CD4-positive, alpha-beta T cell (primary cell): ENCODE measurements at regions not wholly inside any gene's neighbourhood (a gene's known extent, or its start where the extent isn't known, plus 50 kb on each side); places are given as distances from the start of the nearest gene placed in this dataset.

Experiments used
- ATAC-seq: fragments of 200-7000 bp; cut with Tn5 transposase; one replicate; pipeline ENCODE4 v1.10.0; 2022; ENCODE audit warnings: mild to moderate bottlenecking; ENCODE audit not compliant: poor library complexity
- CTCF ChIA-PET: fragments of 350-600 bp; sonication (Branson Sonifier 250); formaldehyde crosslinking; loops from one replicate; lab custom pipeline; 2021; ENCODE audit warnings: antibody characterized with exemption, inconsistent platforms; lab: Charles Lee
- POLR2A ChIA-PET: fragments of 350-600 bp; sonication (Branson Sonifier 250); formaldehyde crosslinking; loops from one replicate; lab custom pipeline; 2021; ENCODE audit warnings: antibody characterized with exemption, inconsistent platforms; lab: Charles Lee
- DNase-seq, 14 experiments: peaks; one replicate each; pipeline ENCODE4 v3.0.0-alpha.2; 2013 to 2020; ENCODE audit warnings: mixed read lengths in 2 of 14
- H3K27ac ChIP-seq, 2 donors: one replicate each; pipeline versions ENCODE4 v1.5.1 to v1.7.0; 2013; ENCODE audit warnings: low read length in 2 of 2, low read depth in 1 of 2, mild to moderate bottlenecking in 1 of 2
- H3K27me3 ChIP-seq, 2 experiments: 1 replicate in 1 of 2; 2 replicates in 1 of 2; pipeline versions ENCODE4 v1.6.1 to v1.7.0; 2013; ENCODE audit warnings: low read length in 2 of 2, control low read depth in 1 of 2, mild to moderate bottlenecking in 1 of 2, moderate library complexity in 1 of 2; ENCODE audit not compliant: insufficient read depth in 2 of 2, control insufficient read depth in 1 of 2
- H3K36me3 ChIP-seq: one replicate; pipeline ENCODE4 v1.6.1; 2013; ENCODE audit warnings: low read length, control low read depth; ENCODE audit not compliant: insufficient read depth
- H3K4me1 ChIP-seq: one replicate; pipeline ENCODE4 v1.6.1; 2013; ENCODE audit warnings: low read length, control low read depth; ENCODE audit not compliant: insufficient read depth
- H3K4me3 ChIP-seq: one replicate; pipeline ENCODE4 v1.5.1; 2013; ENCODE audit warnings: mild to moderate bottlenecking, low read length, moderate library complexity
- H3K9me3 ChIP-seq, 2 experiments: 1 replicate in 1 of 2; 2 replicates in 1 of 2; pipeline versions ENCODE4 v1.6.1 to v1.7.0; 2013; ENCODE audit warnings: low read length in 2 of 2, mild to moderate bottlenecking in 2 of 2, control low read depth in 1 of 2, moderate library complexity in 1 of 2; ENCODE audit not compliant: control insufficient read depth in 1 of 2, insufficient read depth in 1 of 2
- H3K27ac Mint-ChIP-seq: one replicate; pipeline ENCODE4 v1.8.0; 2020; ENCODE audit warnings: mixed read lengths
- H3K27me3 Mint-ChIP-seq: one replicate; pipeline ENCODE4 v1.8.0; 2021; ENCODE audit warnings: mixed read lengths
- H3K36me3 Mint-ChIP-seq: one replicate; pipeline ENCODE4 v1.8.0; 2021; ENCODE audit warnings: low read depth, mixed read lengths
- H3K4me1 Mint-ChIP-seq: one replicate; pipeline ENCODE4 v1.8.0; 2021; ENCODE audit warnings: low read depth, mixed read lengths
- H3K4me3 Mint-ChIP-seq: one replicate; pipeline ENCODE4 v1.8.0; 2020; ENCODE audit warnings: mild to moderate bottlenecking, mixed read lengths
- H3K9me3 Mint-ChIP-seq: one replicate; pipeline ENCODE4 v1.8.0; 2020; ENCODE audit warnings: mixed read lengths
- intact Hi-C, 2 experiments: fragments of 100-400 bp; cut with DNase I in 1 of 2; cut with micrococcal nuclease in 1 of 2; formaldehyde crosslinking; loops; one replicate each; pipeline versions ENCODE4 v1.15.1 to v1.9.0; 2023 to 2025; cut with DNase I, micrococcal nuclease
- TF ChIP-seq, protein P1 (sequence below): fragments of 200-600 bp; IDR thresholded peaks from one replicate; pipeline ENCODE4 v1.8.0; 2022; ENCODE audit warnings: antibody characterized with exemption, mild to moderate bottlenecking

DNA sequence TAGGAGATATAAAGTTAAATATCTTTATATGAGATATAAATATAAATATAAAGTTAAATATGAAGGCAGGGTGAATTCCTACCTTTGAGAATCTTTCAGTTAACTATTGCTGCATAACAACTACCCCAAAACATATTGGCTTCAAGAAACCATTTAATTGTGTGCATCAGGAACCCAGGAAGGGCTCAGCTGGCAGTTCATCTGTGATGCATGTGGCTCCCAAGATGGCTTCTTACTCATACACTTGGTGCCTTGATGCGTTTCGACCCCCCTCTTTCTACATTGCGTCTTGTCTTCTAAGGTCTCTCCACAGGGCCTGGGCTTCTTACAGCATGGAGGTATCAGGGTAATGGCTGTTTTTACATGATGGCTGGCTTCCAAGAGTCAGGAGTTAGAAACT, 253.9 kb upstream of the CRY1 start:
- no peaks in the 10 kb centered on the region for H3K36me3 Mint-ChIP-seq
- intact Hi-C loops = no loop called here
- ChIA-PET CTCF (no interaction called here), POLR2A (no interaction called here)
- Histone ChIP-seq H3K9me3 (no peaks in the 10 kb centered on the region), H3K27me3 (no peaks in the 10 kb centered on the region), H3K4me3 (no peak overlapping the region), H3K36me3 (no peaks in the 10 kb centered on the region), H3K4me1 (peaks cover 21% of the 10 kb centered on the region), H3K27ac (no peak overlapping the region)
- no peak overlapping the region for H3K4me3 Mint-ChIP-seq
- peaks cover 48% of the 10 kb centered on the region for H3K4me1 Mint-ChIP-seq
- no peaks in the 10 kb centered on the region for H3K27me3 Mint-ChIP-seq
- no peaks in the 10 kb centered on the region for H3K9me3 Mint-ChIP-seq
- TF ChIP-seq, protein P1, sequence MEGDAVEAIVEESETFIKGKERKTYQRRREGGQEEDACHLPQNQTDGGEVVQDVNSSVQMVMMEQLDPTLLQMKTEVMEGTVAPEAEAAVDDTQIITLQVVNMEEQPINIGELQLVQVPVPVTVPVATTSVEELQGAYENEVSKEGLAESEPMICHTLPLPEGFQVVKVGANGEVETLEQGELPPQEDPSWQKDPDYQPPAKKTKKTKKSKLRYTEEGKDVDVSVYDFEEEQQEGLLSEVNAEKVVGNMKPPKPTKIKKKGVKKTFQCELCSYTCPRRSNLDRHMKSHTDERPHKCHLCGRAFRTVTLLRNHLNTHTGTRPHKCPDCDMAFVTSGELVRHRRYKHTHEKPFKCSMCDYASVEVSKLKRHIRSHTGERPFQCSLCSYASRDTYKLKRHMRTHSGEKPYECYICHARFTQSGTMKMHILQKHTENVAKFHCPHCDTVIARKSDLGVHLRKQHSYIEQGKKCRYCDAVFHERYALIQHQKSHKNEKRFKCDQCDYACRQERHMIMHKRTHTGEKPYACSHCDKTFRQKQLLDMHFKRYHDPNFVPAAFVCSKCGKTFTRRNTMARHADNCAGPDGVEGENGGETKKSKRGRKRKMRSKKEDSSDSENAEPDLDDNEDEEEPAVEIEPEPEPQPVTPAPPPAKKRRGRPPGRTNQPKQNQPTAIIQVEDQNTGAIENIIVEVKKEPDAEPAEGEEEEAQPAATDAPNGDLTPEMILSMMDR = no peak
- ATAC-seq (no peak), DNase-seq (no peak)
- H3K27ac Mint-ChIP-seq = no peak overlapping the region

DNA sequence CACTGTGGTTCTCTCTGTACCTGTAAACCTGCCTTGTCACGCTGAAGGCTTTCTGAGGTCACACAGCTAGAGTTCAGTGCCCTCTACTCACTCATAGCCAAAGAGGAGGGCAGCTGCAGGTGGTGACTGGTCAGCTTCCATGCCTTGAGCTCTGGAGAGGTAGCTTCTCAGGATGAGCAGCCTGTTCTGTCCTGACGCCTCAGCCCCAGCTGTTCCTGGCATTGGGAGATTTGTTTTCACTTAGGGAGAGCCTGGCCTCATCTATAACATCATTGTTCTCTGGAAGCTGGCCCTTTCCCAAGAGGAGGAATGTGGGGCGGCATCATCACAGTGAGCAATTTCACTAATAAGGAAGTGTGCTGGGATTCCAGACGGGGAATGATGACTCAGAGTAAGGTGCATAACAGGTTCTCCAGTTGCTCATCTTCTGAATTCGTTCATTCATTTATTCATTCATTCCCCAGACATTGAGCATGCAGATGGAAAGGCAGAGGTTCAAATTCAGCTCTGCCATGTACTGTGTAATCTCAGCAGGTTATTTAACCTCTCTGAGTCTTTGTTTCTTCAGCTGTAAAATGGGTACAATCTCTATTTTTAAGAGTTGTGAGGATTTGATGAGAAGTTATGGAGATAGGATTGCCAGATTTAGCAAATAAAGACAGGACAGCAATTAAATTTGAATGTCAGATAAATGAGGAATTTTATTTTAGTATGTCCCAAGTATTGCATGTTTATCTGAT, 255.8 kb upstream of the CRY1 start:
- Mint-ChIP-seq H3K4me3 (no peak overlapping the region), H3K27ac (no peak overlapping the region), H3K27me3 (no peaks in the 10 kb centered on the region), H3K4me1 (peaks cover 64% of the 10 kb centered on the region), H3K9me3 (no peaks in the 10 kb centered on the region), H3K36me3 (no peaks in the 10 kb centered on the region)
- H3K4me3 ChIP-seq = no peak overlapping the region
- ATAC-seq (no peak), DNase-seq (no peak)
- ChIA-PET CTCF (no interaction called here), POLR2A (interaction anchor here (0.8 kb wide), 1 partner anchor 29 kb away, joined by 3 read pairs; no protein-coding TSS in a partner anchor)
- H3K4me1 ChIP-seq = peaks cover 34% of the 10 kb centered on the region
- H3K36me3 ChIP-seq = no peaks in the 10 kb centered on the region
- TF ChIP-seq, protein P1 = no peak
- no peaks in the 10 kb centered on the region for H3K27me3 ChIP-seq
- intact Hi-C loops = no loop called here
- H3K9me3 ChIP-seq = no peaks in the 10 kb centered on the region
- H3K27ac ChIP-seq = no peak overlapping the region

DNA sequence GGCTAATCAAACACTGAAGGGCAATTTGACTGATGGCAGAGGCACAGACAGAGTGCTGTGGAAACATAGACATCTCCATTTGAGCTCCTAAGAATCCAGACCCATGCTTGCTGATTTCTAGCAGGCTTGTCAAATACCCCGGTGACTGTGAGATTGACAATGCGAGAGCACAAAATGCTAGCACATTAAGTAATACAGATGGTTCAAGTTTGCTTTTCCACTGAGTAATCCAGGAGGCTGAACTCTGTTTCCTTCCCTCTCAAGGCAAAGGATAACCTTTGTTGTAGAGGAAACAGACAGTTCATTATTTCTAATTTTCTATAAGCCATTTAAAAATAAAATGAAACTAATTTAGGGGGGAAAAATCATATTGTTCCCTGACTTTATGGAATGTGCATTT, 256.5 kb upstream of the CRY1 start:
- Mint-ChIP-seq H3K4me1 (peaks cover 70% of the 10 kb centered on the region), H3K36me3 (no peaks in the 10 kb centered on the region), H3K27me3 (no peaks in the 10 kb centered on the region), H3K27ac (no peak overlapping the region), H3K4me3 (no peak overlapping the region), H3K9me3 (no peaks in the 10 kb centered on the region)
- ATAC-seq = no peak
- Histone ChIP-seq H3K27me3 (no peaks in the 10 kb centered on the region), H3K4me1 (peaks cover 35% of the 10 kb centered on the region), H3K36me3 (no peaks in the 10 kb centered on the region), H3K4me3 (no peak overlapping the region), H3K9me3 (no peaks in the 10 kb centered on the region), H3K27ac (no peak overlapping the region)
- intact Hi-C loops = no loop called here
- CTCF ChIA-PET = no interaction called here
- POLR2A ChIA-PET = no interaction called here
- TF ChIP-seq, protein P1 = no peak
- no peak for DNase-seq
